SU-DHL-6 (cell line): ENCODE measurements at regions not wholly inside any gene's neighbourhood (a gene's known extent, or its start where the extent isn't known, plus 50 kb on each side); places are given as distances from the start of the nearest gene placed in this dataset.

Source experiments
- H2AFZ ChIP-seq: fragments of 200-600 bp; sonication (generic); 2 replicates; pipeline ENCODE4 v1.6.1; 2014; ENCODE audit warnings: low read depth, mild to moderate bottlenecking, moderate library complexity, mixed read lengths, antibody characterized with exemption, low read length; ENCODE audit not compliant: severe bottlenecking
- H3F3A ChIP-seq: fragments of 200-600 bp; shearing (Covaris generic); 2 replicates; pipeline ENCODE4 v1.6.0; 2016; ENCODE audit warnings: antibody characterized with exemption, mild to moderate bottlenecking; ENCODE audit not compliant: insufficient read depth
- H3K27ac ChIP-seq: fragments of 200-600 bp; sonication (generic); 2 replicates; pipeline ENCODE4 v1.5.1; 2016; ENCODE audit warnings: low read depth, mild to moderate bottlenecking, low read length, moderate library complexity, mixed read lengths
- H3K27me3 ChIP-seq: fragments of 200-600 bp; sonication (generic), shearing (Covaris generic); 2 replicates; pipeline ENCODE4 v1.6.0; 2014; ENCODE audit warnings: mild to moderate bottlenecking, low read length
- H3K36me3 ChIP-seq: fragments of 200-600 bp; sonication (generic); 2 replicates; pipeline ENCODE4 v1.6.1; 2014; ENCODE audit warnings: mild to moderate bottlenecking, low read length, mixed read lengths
- H3K4me2 ChIP-seq: fragments of 300-600, 200-600 bp; shearing (Covaris generic), sonication (generic); 2 replicates; pipeline ENCODE4 v1.6.0; 2014; ENCODE audit warnings: low read length, low read depth, mild to moderate bottlenecking; ENCODE audit not compliant: poor library complexity, severe bottlenecking
- H3K4me3 ChIP-seq: fragments of 200-600 bp; sonication (generic); 2 replicates; pipeline ENCODE4 v1.5.1; 2014; ENCODE audit warnings: antibody characterized with exemption, low read length, mild to moderate bottlenecking, mixed read lengths; ENCODE audit not compliant: insufficient read depth, poor library complexity, severe bottlenecking
- H3K79me2 ChIP-seq: fragments of 200-600 bp; sonication (generic); 2 replicates; pipeline ENCODE4 v1.6.1; 2014; ENCODE audit warnings: mild to moderate bottlenecking, low read length, moderate library complexity; ENCODE audit not compliant: insufficient read depth
- H3K9ac ChIP-seq: fragments of 200-600 bp; sonication (generic); 2 replicates; pipeline ENCODE4 v1.7.0; 2014; ENCODE audit warnings: mild to moderate bottlenecking, low read length
- H3K9me2 ChIP-seq: fragments of 200-600 bp; sonication (generic); replicated peaks from 2 replicates; pipeline ENCODE4 v1.6.1; 2014; ENCODE audit warnings: low read length; ENCODE audit not compliant: insufficient read depth
- H3K9me3 ChIP-seq: fragments of 200-600 bp; sonication (generic); 2 replicates; pipeline ENCODE4 v1.6.1; 2014; ENCODE audit warnings: low read length, mixed read lengths; ENCODE audit not compliant: insufficient read depth
- H4K20me1 ChIP-seq: fragments of 200-600 bp; sonication (generic); 2 replicates; pipeline ENCODE4 v1.6.1; 2014; ENCODE audit warnings: low read depth, mild to moderate bottlenecking, antibody characterized with exemption, low read length, moderate library complexity, mixed read lengths
- CTCF ChIP-seq: fragments of 200-600 bp; sonication (generic); IDR thresholded peaks from one replicate; pipeline ENCODE4 v1.5.1; 2017; ENCODE audit warnings: antibody characterized with exemption, mild to moderate bottlenecking, low read length, moderate library complexity; ENCODE audit not compliant: insufficient read depth, poor library complexity, severe bottlenecking
- EZH2phosphoT487 ChIP-seq: fragments of 200-600 bp; sonication (generic), shearing (Covaris generic); conservative IDR thresholded peaks from 2 replicates; pipeline ENCODE4 v1.6.1; 2018; ENCODE audit warnings: mild to moderate bottlenecking, antibody characterized with exemption, low read length, moderate library complexity, mixed read lengths

GRCh38 chr4:169851750-169852149 lies 94.0 kb upstream of the HPF1 start:
- H3K27ac ChIP-seq: no peak overlapping the region
- no peaks in the 10 kb centered on the region for H3F3A ChIP-seq
- H3K9me3 ChIP-seq: no peaks in the 10 kb centered on the region
- no peak overlapping the region for H3K4me2 ChIP-seq
- H3K9me2 ChIP-seq: no peaks in the 10 kb centered on the region
- no peak overlapping the region for H3K4me3 ChIP-seq
- no peaks in the 10 kb centered on the region for H3K27me3 ChIP-seq
- TF ChIP-seq CTCF: no peak
- no peak for TF ChIP-seq EZH2phosphoT487
- H3K36me3 ChIP-seq: no peaks in the 10 kb centered on the region
- H4K20me1 ChIP-seq: no peaks in the 10 kb centered on the region
- no peaks in the 10 kb centered on the region for H3K79me2 ChIP-seq
- no peak overlapping the region for H2AFZ ChIP-seq
- no peak overlapping the region for H3K9ac ChIP-seq

GRCh38 chr4:169849456-169849855 lies 91.7 kb upstream of the HPF1 start:
- no peak overlapping the region for H3K4me3 ChIP-seq
- H2AFZ ChIP-seq: no peak overlapping the region
- H3K27me3 ChIP-seq: no peaks in the 10 kb centered on the region
- no peaks in the 10 kb centered on the region for H3K9me2 ChIP-seq
- no peaks in the 10 kb centered on the region for H4K20me1 ChIP-seq
- no peak for TF ChIP-seq EZH2phosphoT487
- TF ChIP-seq CTCF: no peak
- H3K9ac ChIP-seq: no peak overlapping the region
- H3F3A ChIP-seq: no peaks in the 10 kb centered on the region
- no peaks in the 10 kb centered on the region for H3K79me2 ChIP-seq
- no peaks in the 10 kb centered on the region for H3K36me3 ChIP-seq
- no peaks in the 10 kb centered on the region for H3K9me3 ChIP-seq
- no peak overlapping the region for H3K4me2 ChIP-seq
- no peak overlapping the region for H3K27ac ChIP-seq

- Histone ChIP-seq H3K4me2 (no peak overlapping the region), H3F3A (no peaks in the 10 kb centered on the region), H3K4me3 (no peak overlapping the region), H3K9me2 (no peaks in the 10 kb centered on the region), H3K27ac (no peak overlapping the region), H3K79me2 (no peaks in the 10 kb centered on the region), H2AFZ (no peak overlapping the region), H4K20me1 (no peaks in the 10 kb centered on the region), H3K9me3 (no peaks in the 10 kb centered on the region), H3K9ac (no peak overlapping the region), H3K27me3 (no peaks in the 10 kb centered on the region), H3K36me3 (no peaks in the 10 kb centered on the region)
- TF ChIP-seq CTCF (no peak), EZH2phosphoT487 (no peak)
Measured at GRCh38 chr4:169848018-169848417, 90.3 kb upstream of the HPF1 start.

- Histone ChIP-seq H3K27ac (no peak overlapping the region), H3K9me2 (no peaks in the 10 kb centered on the region), H3F3A (no peaks in the 10 kb centered on the region), H2AFZ (no peak overlapping the region), H3K9ac (no peak overlapping the region), H4K20me1 (no peaks in the 10 kb centered on the region), H3K27me3 (no peaks in the 10 kb centered on the region), H3K4me3 (no peak overlapping the region), H3K79me2 (no peaks in the 10 kb centered on the region), H3K9me3 (no peaks in the 10 kb centered on the region), H3K36me3 (no peaks in the 10 kb centered on the region), H3K4me2 (no peak overlapping the region)
- TF ChIP-seq CTCF: no peak
- TF ChIP-seq EZH2phosphoT487: no peak
Measured at GRCh38 chr4:169847171-169847570, 89.4 kb upstream of the HPF1 start.
